Mesendoderm (in vitro differentiated cells): ENCODE measurements at regions not wholly inside any gene's neighbourhood (a gene's known extent, or its start where the extent isn't known, plus 50 kb on each side); places are given as distances from the start of the nearest gene placed in this dataset.

Experiments
- DNase-seq: peaks from one replicate; pipeline ENCODE4 v3.0.0; 2013
- H2AK5ac ChIP-seq: 2 replicates; pipeline ENCODE4 v1.6.1; 2013; ENCODE audit warnings: low read length, inconsistent platforms
- H2BK120ac ChIP-seq: 2 replicates; pipeline ENCODE4 v1.6.1; 2013; ENCODE audit warnings: low read depth, mild to moderate bottlenecking, low read length, moderate library complexity, mixed read lengths
- H2BK15ac ChIP-seq: replicated peaks from 2 replicates; pipeline ENCODE4 v1.6.1; 2013; ENCODE audit warnings: low read depth, mild to moderate bottlenecking, moderate library complexity
- H2BK5ac ChIP-seq: 2 replicates; pipeline ENCODE4 v1.6.1; 2013; ENCODE audit warnings: low read length, inconsistent platforms
- H3K18ac ChIP-seq: 2 replicates; pipeline ENCODE4 v1.6.1; 2013; ENCODE audit warnings: mild to moderate bottlenecking, low read length, mixed read lengths
- H3K23ac ChIP-seq: one replicate; pipeline ENCODE4 v1.6.1; 2013; ENCODE audit warnings: low read length
- H3K27ac ChIP-seq: 2 replicates; pipeline ENCODE4 v1.5.1; 2013; ENCODE audit warnings: low read depth, mild to moderate bottlenecking, inconsistent platforms, low read length, moderate library complexity
- H3K27me3 ChIP-seq: 2 replicates; pipeline ENCODE4 v1.6.1; 2013; ENCODE audit warnings: low read length, control low read depth, mild to moderate bottlenecking, inconsistent platforms; ENCODE audit not compliant: insufficient read depth, poor library complexity
- H3K36me3 ChIP-seq: 2 replicates; pipeline ENCODE4 v1.6.1; 2013; ENCODE audit warnings: low read length, inconsistent platforms; ENCODE audit not compliant: control insufficient read depth, insufficient read depth
- H3K4ac ChIP-seq: one replicate; pipeline ENCODE4 v1.6.1; 2013; ENCODE audit warnings: low read depth, mild to moderate bottlenecking, low read length, moderate library complexity
- H3K4me1 ChIP-seq: 2 replicates; pipeline ENCODE4 v1.6.1; 2013; ENCODE audit warnings: low read depth, low read length, inconsistent platforms; ENCODE audit not compliant: control insufficient read depth
- H3K4me2 ChIP-seq: 2 replicates; pipeline ENCODE4 v1.6.1; 2013; ENCODE audit warnings: low read length
- H3K4me3 ChIP-seq: 2 replicates; pipeline ENCODE4 v1.5.1; 2013; ENCODE audit warnings: mild to moderate bottlenecking, low read length
- H3K56ac ChIP-seq: one replicate; pipeline ENCODE4 v1.6.1; 2013; ENCODE audit warnings: low read length
- H3K79me1 ChIP-seq: 2 replicates; pipeline ENCODE4 v1.6.1; 2013; ENCODE audit warnings: low read length, inconsistent platforms
- H3K79me2 ChIP-seq: 2 replicates; pipeline ENCODE4 v1.6.1; 2013; ENCODE audit warnings: mild to moderate bottlenecking, low read length; ENCODE audit not compliant: control insufficient read depth, insufficient read depth
- H3K9ac ChIP-seq: 2 replicates; pipeline ENCODE4 v1.6.1; 2013; ENCODE audit warnings: low read length, inconsistent platforms
- H4K5ac ChIP-seq: one replicate; pipeline ENCODE4 v1.6.1; 2013; ENCODE audit warnings: low read length
- H4K8ac ChIP-seq: one replicate; pipeline ENCODE4 v1.6.1; 2013; ENCODE audit warnings: low read depth, mild to moderate bottlenecking, control low read depth, low read length, moderate library complexity
- WGBS: extraction: QIAGEN DNeasy Blood & Tissue Kit; methylation state at CpG from one replicate; pipeline ENCODE4 v1.1.7; 2013; ENCODE audit warnings: low lambda C conversion rate, missing lambda C conversion rate; ENCODE audit not compliant: insufficient coverage; ENCODE audit errors: extremely low coverage; 5-methylcytosine and 5-hydroxymethylcytosine counted together

GRCh38 chr16:56113223-56113622 lies 78.1 kb upstream of the GNAO1 start:
- Histone ChIP-seq H4K5ac (no peak overlapping the region), H3K18ac (no peak overlapping the region), H4K8ac (no peak overlapping the region), H2BK15ac (no peak overlapping the region), H2BK5ac (no peak overlapping the region), H3K4ac (no peak overlapping the region), H3K27ac (no peak overlapping the region), H3K79me2 (no peaks in the 10 kb centered on the region), H3K79me1 (no peaks in the 10 kb centered on the region), H3K4me2 (no peak overlapping the region), H3K4me3 (no peak overlapping the region), H2AK5ac (no peak overlapping the region), H3K36me3 (no peaks in the 10 kb centered on the region), H2BK120ac (no peak overlapping the region), H3K4me1 (peaks cover 13% of the 10 kb centered on the region), H3K27me3 (no peaks in the 10 kb centered on the region), H3K9ac (no peak overlapping the region), H3K56ac (no peak overlapping the region), H3K23ac (no peak overlapping the region)
- DNase-seq, result peak; percentile 82
- no CpG with 5 or more reads among the region's 2 CpGs for WGBS

GRCh38 chr16:56111100-56111499 lies 80.2 kb upstream of the GNAO1 start:
- Histone ChIP-seq H3K27me3 (no peaks in the 10 kb centered on the region), H3K79me1 (no peaks in the 10 kb centered on the region), H4K8ac (no peak overlapping the region), H2AK5ac (no peak overlapping the region), H2BK15ac (no peak overlapping the region), H3K56ac (no peak overlapping the region), H3K4me1 (peaks cover 10% of the 10 kb centered on the region), H3K9ac (no peak overlapping the region), H3K4me3 (no peak overlapping the region), H3K18ac (no peak overlapping the region), H3K36me3 (no peaks in the 10 kb centered on the region), H2BK120ac (no peak overlapping the region), H3K23ac (no peak overlapping the region), H3K4me2 (no peak overlapping the region), H3K27ac (no peak overlapping the region), H4K5ac (no peak overlapping the region), H2BK5ac (no peak overlapping the region), H3K79me2 (no peaks in the 10 kb centered on the region), H3K4ac (no peak overlapping the region)
- WGBS, result no CpG with 5 or more reads among the region's 5 CpGs
- DNase-seq, result no peak

- peaks cover 7% of the 10 kb centered on the region for H3K4me1 ChIP-seq
- no peak overlapping the region for H3K18ac ChIP-seq
- no peak overlapping the region for H2BK120ac ChIP-seq
- H3K79me2 ChIP-seq, result no peaks in the 10 kb centered on the region
- H3K23ac ChIP-seq, result no peak overlapping the region
- no peak overlapping the region for H3K4ac ChIP-seq
- H3K4me2 ChIP-seq, result no peak overlapping the region
- no CpG with 5 or more reads among the region's 4 CpGs for WGBS
- no peaks in the 10 kb centered on the region for H3K79me1 ChIP-seq
- no peak overlapping the region for H3K27ac ChIP-seq
- no peak overlapping the region for H2BK5ac ChIP-seq
- no peak for DNase-seq
- H2AK5ac ChIP-seq, result no peak overlapping the region
- no peak overlapping the region for H2BK15ac ChIP-seq
- no peak overlapping the region for H4K8ac ChIP-seq
- H3K27me3 ChIP-seq, result no peaks in the 10 kb centered on the region
- H3K4me3 ChIP-seq, result no peak overlapping the region
- no peak overlapping the region for H4K5ac ChIP-seq
- no peaks in the 10 kb centered on the region for H3K36me3 ChIP-seq
- no peak overlapping the region for H3K9ac ChIP-seq
- H3K56ac ChIP-seq, result no peak overlapping the region
These were observed 81.3 kb upstream of the GNAO1 start for GRCh38 chr16:56109994-56110393.

DNA sequence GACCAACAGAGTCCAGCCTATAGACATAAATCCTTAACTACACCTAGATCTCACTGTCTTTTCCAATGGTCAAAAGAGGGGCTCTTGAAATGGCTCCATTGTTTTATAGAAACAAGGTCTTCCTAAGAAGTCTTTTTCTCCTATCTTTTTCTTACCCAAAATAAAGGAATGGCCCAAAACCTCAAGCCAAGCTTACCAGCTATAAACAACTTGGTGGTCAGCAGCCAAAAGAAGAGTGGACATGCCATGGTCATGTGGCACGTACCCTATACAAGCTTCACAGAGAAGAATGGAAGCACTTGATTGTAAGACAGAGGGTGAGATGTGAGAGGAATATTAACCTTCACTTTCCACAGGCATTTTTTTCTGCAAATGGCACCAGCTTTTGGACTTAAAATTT lies 82.1 kb upstream of the GNAO1 start:
- Histone ChIP-seq H3K4ac (no peak overlapping the region), H3K4me1 (peaks cover 7% of the 10 kb centered on the region), H3K4me2 (no peak overlapping the region), H3K4me3 (no peak overlapping the region), H3K23ac (no peak overlapping the region), H3K36me3 (no peaks in the 10 kb centered on the region), H3K79me1 (no peaks in the 10 kb centered on the region), H3K18ac (no peak overlapping the region), H3K27ac (no peak overlapping the region), H2AK5ac (no peak overlapping the region), H3K56ac (no peak overlapping the region), H3K9ac (no peak overlapping the region), H3K79me2 (no peaks in the 10 kb centered on the region), H2BK120ac (no peak overlapping the region), H3K27me3 (no peaks in the 10 kb centered on the region), H4K8ac (no peak overlapping the region), H4K5ac (no peak overlapping the region), H2BK5ac (no peak overlapping the region), H2BK15ac (no peak overlapping the region)
- WGBS, result no CpG with 5 or more reads among the region's 1 CpG
- no peak for DNase-seq

- H3K36me3 ChIP-seq, result no peaks in the 10 kb centered on the region
- no peak overlapping the region for H3K27ac ChIP-seq
- DNase-seq, result peak; percentile 71
- no peaks in the 10 kb centered on the region for H3K27me3 ChIP-seq
- H4K8ac ChIP-seq, result no peak overlapping the region
- H4K5ac ChIP-seq, result no peak overlapping the region
- H3K18ac ChIP-seq, result no peak overlapping the region
- H2BK5ac ChIP-seq, result no peak overlapping the region
- no CpG with 5 or more reads among the region's 4 CpGs for WGBS
- H3K4me2 ChIP-seq, result no peak overlapping the region
- H3K4me1 ChIP-seq, result peaks cover 7% of the 10 kb centered on the region
- no peak overlapping the region for H2BK15ac ChIP-seq
- no peak overlapping the region for H3K4me3 ChIP-seq
- H3K9ac ChIP-seq, result no peak overlapping the region
- H3K23ac ChIP-seq, result no peak overlapping the region
- no peaks in the 10 kb centered on the region for H3K79me2 ChIP-seq
- H3K4ac ChIP-seq, result no peak overlapping the region
- H3K56ac ChIP-seq, result no peak overlapping the region
- no peaks in the 10 kb centered on the region for H3K79me1 ChIP-seq
- no peak overlapping the region for H2AK5ac ChIP-seq
- H2BK120ac ChIP-seq, result no peak overlapping the region
These were observed 82.6 kb upstream of the GNAO1 start for GRCh38 chr16:56108724-56109123.

DNA sequence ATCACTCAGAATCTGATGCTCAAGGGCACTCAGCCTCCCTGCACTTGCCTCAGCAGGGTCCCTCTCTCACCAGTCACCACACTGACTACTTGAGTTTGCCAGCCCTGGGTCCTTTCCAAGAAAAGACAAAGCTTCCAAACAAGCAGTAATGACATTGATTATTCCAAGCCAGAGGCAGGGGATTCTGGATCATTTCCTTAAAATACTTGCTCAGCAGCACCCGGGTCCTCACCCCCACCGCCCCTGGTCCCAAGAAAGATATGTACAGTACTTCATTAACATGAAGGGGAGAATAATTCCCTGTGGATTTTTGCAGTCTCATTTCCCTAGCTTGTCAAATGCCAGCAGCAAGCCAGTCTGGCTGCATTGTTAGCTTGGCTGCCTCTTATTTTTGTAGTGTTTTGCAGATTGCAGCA lies 83.2 kb upstream of the GNAO1 start:
- Histone ChIP-seq H3K4me3 (no peak overlapping the region), H3K27me3 (no peaks in the 10 kb centered on the region), H2BK15ac (no peak overlapping the region), H3K27ac (no peak overlapping the region), H3K23ac (no peak overlapping the region), H3K79me2 (no peaks in the 10 kb centered on the region), H3K56ac (no peak overlapping the region), H3K4me2 (no peak overlapping the region), H3K36me3 (no peaks in the 10 kb centered on the region), H2AK5ac (no peak overlapping the region), H3K4me1 (peaks cover 2% of the 10 kb centered on the region), H2BK120ac (no peak overlapping the region), H3K79me1 (no peaks in the 10 kb centered on the region), H3K4ac (no peak overlapping the region), H4K5ac (no peak overlapping the region), H4K8ac (no peak overlapping the region), H3K9ac (no peak overlapping the region), H2BK5ac (no peak overlapping the region), H3K18ac (no peak overlapping the region)
- no peak for DNase-seq
- WGBS, result no CpG with 5 or more reads among the region's 2 CpGs
